Muscle of back (tissue), 3 donors: ENCODE measurements at regions not wholly inside any gene's neighbourhood (a gene's known extent, or its start where the extent isn't known, plus 50 kb on each side); places are given as distances from the start of the nearest gene placed in this dataset.

Experiments used
- DNase-seq, 3 donors: peaks; one replicate each; pipeline versions ENCODE4 v3.0.0 to v3.0.0-alpha.2; 2013

GRCh38 chr4:180798036-180798577 is 1445.1 kb upstream of the TENM3 start:
- peak in 2 of 3 donors; percentile 29 to 45 for DNase-seq

GRCh38 chr4:180799798-180800197 is 1443.4 kb upstream of the TENM3 start:
- no peak for DNase-seq

GRCh38 chr4:180805101-180805500 is 1438.1 kb upstream of the TENM3 start:
- DNase-seq: no peak

- DNase-seq: no peak
Observed at GRCh38 chr4:180808862-180809261, 1434.3 kb upstream of the TENM3 start.

GRCh38 chr4:180809439-180809838 is 1433.8 kb upstream of the TENM3 start:
- no peak for DNase-seq

- DNase-seq: no peak
Observed at GRCh38 chr4:180810581-180810980, 1432.6 kb upstream of the TENM3 start.

GRCh38 chr4:180811556-180811955 is 1431.6 kb upstream of the TENM3 start:
- no peak for DNase-seq

GRCh38 chr4:180812783-180813182 is 1430.4 kb upstream of the TENM3 start:
- no peak for DNase-seq

GRCh38 chr4:180814875-180815417 is 1428.3 kb upstream of the TENM3 start:
- DNase-seq: no peak

GRCh38 chr4:180817529-180817928 is 1425.7 kb upstream of the TENM3 start:
- DNase-seq: no peak

GRCh38 chr4:180823108-180823507 is 1420.1 kb upstream of the TENM3 start:
- no peak for DNase-seq

- DNase-seq: peak; percentile 11 to 69 (median 20)
Observed at GRCh38 chr4:180827232-180828009, 1415.8 kb upstream of the TENM3 start.

- DNase-seq: peak; percentile 76 to 87 (median 80)
Observed at GRCh38 chr4:180828455-180829018, 1414.7 kb upstream of the TENM3 start.

GRCh38 chr4:180832073-180832472 is 1411.1 kb upstream of the TENM3 start:
- no peak for DNase-seq

GRCh38 chr4:180840142-180840541 is 1403.1 kb upstream of the TENM3 start:
- no peak for DNase-seq

- no peak for DNase-seq
Observed at GRCh38 chr4:180850318-180850940, 1392.8 kb upstream of the TENM3 start.

GRCh38 chr4:180852738-180853137 is 1390.5 kb upstream of the TENM3 start:
- no peak for DNase-seq

- no peak for DNase-seq
Observed at GRCh38 chr4:180855184-180855583, 1388.0 kb upstream of the TENM3 start.

GRCh38 chr4:180860089-180860720 is 1383.0 kb upstream of the TENM3 start:
- no peak for DNase-seq

- DNase-seq: no peak
Observed at GRCh38 chr4:180861651-180862050, 1381.6 kb upstream of the TENM3 start.

- no peak for DNase-seq
Observed at GRCh38 chr4:180866933-180867643, 1376.1 kb upstream of the TENM3 start.
